ENCODE measurements at regions not wholly inside any gene's neighbourhood (a gene's known extent, or its start where the extent isn't known, plus 50 kb on each side); places are given as distances from the start of the nearest gene placed in this dataset.

DNA sequence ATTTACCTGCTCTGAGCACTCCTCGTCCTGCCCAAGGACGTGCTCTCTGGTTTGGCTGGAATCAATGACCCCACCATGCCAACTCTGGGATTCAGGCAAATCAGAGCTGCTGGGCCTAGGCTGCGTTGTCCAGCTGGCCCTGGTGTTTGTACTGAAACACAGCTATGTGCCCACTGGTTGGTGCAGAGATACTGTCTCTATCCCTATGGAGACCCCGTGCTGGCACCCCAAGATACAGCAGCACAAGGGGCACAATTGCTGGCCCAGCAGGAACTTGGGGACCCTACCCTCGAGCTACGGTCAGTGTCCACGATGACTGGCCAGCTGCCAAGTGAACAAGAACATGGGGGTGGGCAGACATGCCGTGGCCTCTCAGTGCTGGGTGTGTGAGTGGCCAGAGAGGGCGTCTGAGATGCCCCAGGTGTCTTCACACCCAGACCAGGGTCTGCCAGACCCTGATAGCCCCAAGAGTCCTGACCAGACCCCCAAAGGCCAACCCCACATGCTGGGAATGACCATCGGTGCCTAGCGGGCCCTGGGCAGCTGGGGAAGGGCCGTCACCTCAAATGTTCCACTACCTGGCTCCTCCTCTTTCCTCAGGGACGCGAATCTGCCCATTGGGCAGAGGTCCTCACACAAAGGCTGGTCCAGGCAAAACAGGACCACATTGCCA, 79.3 kb upstream of the ZNF479 start:
- TF ChIP-seq, protein P1, sequence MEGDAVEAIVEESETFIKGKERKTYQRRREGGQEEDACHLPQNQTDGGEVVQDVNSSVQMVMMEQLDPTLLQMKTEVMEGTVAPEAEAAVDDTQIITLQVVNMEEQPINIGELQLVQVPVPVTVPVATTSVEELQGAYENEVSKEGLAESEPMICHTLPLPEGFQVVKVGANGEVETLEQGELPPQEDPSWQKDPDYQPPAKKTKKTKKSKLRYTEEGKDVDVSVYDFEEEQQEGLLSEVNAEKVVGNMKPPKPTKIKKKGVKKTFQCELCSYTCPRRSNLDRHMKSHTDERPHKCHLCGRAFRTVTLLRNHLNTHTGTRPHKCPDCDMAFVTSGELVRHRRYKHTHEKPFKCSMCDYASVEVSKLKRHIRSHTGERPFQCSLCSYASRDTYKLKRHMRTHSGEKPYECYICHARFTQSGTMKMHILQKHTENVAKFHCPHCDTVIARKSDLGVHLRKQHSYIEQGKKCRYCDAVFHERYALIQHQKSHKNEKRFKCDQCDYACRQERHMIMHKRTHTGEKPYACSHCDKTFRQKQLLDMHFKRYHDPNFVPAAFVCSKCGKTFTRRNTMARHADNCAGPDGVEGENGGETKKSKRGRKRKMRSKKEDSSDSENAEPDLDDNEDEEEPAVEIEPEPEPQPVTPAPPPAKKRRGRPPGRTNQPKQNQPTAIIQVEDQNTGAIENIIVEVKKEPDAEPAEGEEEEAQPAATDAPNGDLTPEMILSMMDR (IDR thresholded peaks at IDR 0.05) = no peak
- TF ChIP-seq POLR2A (IDR thresholded peaks at IDR 0.05) = no peak

All from body of pancreas (tissue), 4 donors.